Chondrocyte (in vitro differentiated cells): ENCODE measurements at regions not wholly inside any gene's neighbourhood (a gene's known extent, or its start where the extent isn't known, plus 50 kb on each side); places are given as distances from the start of the nearest gene placed in this dataset.

Source experiments
- DNase-seq: peaks from one replicate; pipeline ENCODE4 v3.0.0; 2021; ENCODE audit warnings: mixed read lengths, low spot score
- H3K27ac Mint-ChIP-seq: one replicate; pipeline ENCODE4 v1.8.0; 2021; ENCODE audit warnings: mild to moderate bottlenecking, moderate library complexity, mixed read lengths; ENCODE audit not compliant: unreplicated experiment
- H3K27me3 Mint-ChIP-seq: 2 replicates; pipeline ENCODE4 v1.8.0; 2021; ENCODE audit warnings: low read depth, mixed read lengths
- H3K36me3 Mint-ChIP-seq: 2 replicates; pipeline ENCODE4 v1.8.0; 2021; ENCODE audit warnings: low read depth, mixed read lengths
- H3K4me1 Mint-ChIP-seq: 2 replicates; pipeline ENCODE4 v1.8.0; 2021; ENCODE audit warnings: low read depth, mild to moderate bottlenecking, mixed read lengths
- H3K4me3 Mint-ChIP-seq: one replicate; pipeline ENCODE4 v1.8.0; 2021; ENCODE audit warnings: mild to moderate bottlenecking, moderate library complexity, mixed read lengths; ENCODE audit not compliant: unreplicated experiment
- H3K9me3 Mint-ChIP-seq: 2 replicates; pipeline ENCODE4 v1.8.0; 2021; ENCODE audit warnings: low read depth, mixed read lengths
- CTCF ChIP-seq: fragments of 200-600 bp; sonication (generic); IDR thresholded peaks from 2 replicates; pipeline ENCODE4 v1.5.0; 2021; ENCODE audit warnings: antibody characterized with exemption, mild to moderate bottlenecking, moderate library complexity

- no peak overlapping the region for H3K4me3 Mint-ChIP-seq
- no peak overlapping the region for H3K27ac Mint-ChIP-seq
- no peaks in the 10 kb centered on the region for H3K9me3 Mint-ChIP-seq
- DNase-seq, result no peak
- no peaks in the 10 kb centered on the region for H3K4me1 Mint-ChIP-seq
- H3K27me3 Mint-ChIP-seq, result no peaks in the 10 kb centered on the region
- no peak for TF ChIP-seq CTCF
- no peaks in the 10 kb centered on the region for H3K36me3 Mint-ChIP-seq
These were observed 195.5 kb downstream of the ETV1 start for GRCh38 chr7:13793926-13794325.

- no peak for TF ChIP-seq CTCF
- H3K36me3 Mint-ChIP-seq, result no peaks in the 10 kb centered on the region
- no peaks in the 10 kb centered on the region for H3K4me1 Mint-ChIP-seq
- no peaks in the 10 kb centered on the region for H3K27me3 Mint-ChIP-seq
- H3K4me3 Mint-ChIP-seq, result no peak overlapping the region
- H3K27ac Mint-ChIP-seq, result no peak overlapping the region
- H3K9me3 Mint-ChIP-seq, result no peaks in the 10 kb centered on the region
- DNase-seq, result no peak
These were observed 194.9 kb downstream of the ETV1 start for GRCh38 chr7:13794581-13794980.

GRCh38 chr7:13797545-13797944 lies 191.9 kb downstream of the ETV1 start:
- Mint-ChIP-seq H3K36me3 (no peaks in the 10 kb centered on the region), H3K9me3 (no peaks in the 10 kb centered on the region), H3K27me3 (no peaks in the 10 kb centered on the region), H3K4me1 (no peaks in the 10 kb centered on the region), H3K4me3 (no peak overlapping the region), H3K27ac (no peak overlapping the region)
- no peak for DNase-seq
- no peak for TF ChIP-seq CTCF

- Mint-ChIP-seq H3K4me1 (peaks cover 1% of the 10 kb centered on the region), H3K4me3 (no peak overlapping the region), H3K27ac (no peak overlapping the region), H3K36me3 (no peaks in the 10 kb centered on the region), H3K27me3 (no peaks in the 10 kb centered on the region), H3K9me3 (peaks cover 9% of the 10 kb centered on the region)
- DNase-seq, result no peak
- no peak for TF ChIP-seq CTCF
These were observed 188.6 kb downstream of the ETV1 start for GRCh38 chr7:13800694-13801448.

GRCh38 chr7:13801669-13802068 lies 187.8 kb downstream of the ETV1 start:
- TF ChIP-seq CTCF, result no peak
- H3K4me3 Mint-ChIP-seq, result no peak overlapping the region
- peaks cover 3% of the 10 kb centered on the region for H3K4me1 Mint-ChIP-seq
- H3K27ac Mint-ChIP-seq, result no peak overlapping the region
- no peaks in the 10 kb centered on the region for H3K27me3 Mint-ChIP-seq
- no peaks in the 10 kb centered on the region for H3K36me3 Mint-ChIP-seq
- H3K9me3 Mint-ChIP-seq, result peaks cover 11% of the 10 kb centered on the region
- DNase-seq, result no peak
